ENCODE measurements at regions not wholly inside any gene's neighbourhood (a gene's known extent, or its start where the extent isn't known, plus 50 kb on each side); places are given as distances from the start of the nearest gene placed in this dataset.

DNA sequence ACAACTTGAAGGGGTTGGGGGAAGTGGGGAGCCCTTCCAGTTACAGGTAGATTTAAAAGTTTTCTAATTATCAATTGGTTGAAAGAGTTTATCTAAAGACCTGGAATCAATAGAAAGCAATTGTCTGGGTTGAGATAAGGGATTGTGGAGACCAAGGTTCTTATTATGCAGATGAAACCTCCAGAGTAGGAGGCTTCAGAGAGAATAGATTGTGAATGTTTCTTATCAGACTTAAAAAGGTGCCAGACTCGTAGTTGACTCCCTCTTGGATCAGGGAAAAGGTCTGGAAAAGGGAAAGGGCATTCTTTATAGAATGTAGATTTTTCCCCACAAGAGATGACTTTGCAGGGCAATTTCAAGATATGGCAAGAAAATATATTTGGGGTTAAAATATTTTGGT, 100.8 kb downstream of the GADD45G start:
- TF ChIP-seq CTCF (IDR thresholded peaks at IDR 0.05 in 2 of 3, conservative IDR thresholded peaks at IDR 0.05 in 1 of 3; ENCODE audit: borderline replicate concordance in 1 of 3, insufficient read depth in 1 of 3, low read depth in 2 of 3, low read length in 2 of 3) (no peak), POLR2A (IDR thresholded peaks at IDR 0.05; ENCODE audit: borderline replicate concordance, extremely low read depth, insufficient read depth, insufficient read length) (no peak), POLR2AphosphoS5 (IDR thresholded peaks at IDR 0.05; ENCODE audit: low read depth, low read length) (no peak), FOSL1 (IDR thresholded peaks at IDR 0.05; ENCODE audit: low read depth) (no peak), ATF3 (IDR thresholded peaks at IDR 0.05) (no peak), JUND (IDR thresholded peaks at IDR 0.05) (no peak), EZH2phosphoT487 (IDR thresholded peaks at IDR 0.05; ENCODE audit: borderline replicate concordance) (no peak), EZH2 (IDR thresholded peaks at IDR 0.05) (no peak), ZFX (IDR thresholded peaks at IDR 0.05) (no peak), ELF1 (IDR thresholded peaks at IDR 0.05; ENCODE audit: borderline replicate concordance, low read depth) (no peak)
